Left ventricle myocardium inferior (tissue), 1 donor: ENCODE measurements at regions not wholly inside any gene's neighbourhood (a gene's known extent, or its start where the extent isn't known, plus 50 kb on each side); places are given as distances from the start of the nearest gene placed in this dataset.

Experiments
- DNase-seq: peaks from one replicate; pipeline ENCODE4 v3.0.0-alpha.2; 2020
- H3K27ac ChIP-seq: fragments of 200-600 bp; replicated peaks from 2 replicates; pipeline ENCODE4 v1.8.0; 2021
- H3K27me3 ChIP-seq: fragments of 200-600 bp; 2 replicates; pipeline ENCODE4 v1.8.0; 2021; ENCODE audit warnings: low read depth
- H3K36me3 ChIP-seq: fragments of 200-600 bp; 2 replicates; pipeline ENCODE4 v1.8.0; 2021
- H3K4me1 ChIP-seq: fragments of 200-600 bp; 2 replicates; pipeline ENCODE4 v1.8.0; 2021
- H3K4me3 ChIP-seq: fragments of 200-600 bp; 2 replicates; pipeline ENCODE4 v1.8.0; 2021; ENCODE audit warnings: mild to moderate bottlenecking, moderate library complexity
- H3K9me3 ChIP-seq: fragments of 200-600 bp; replicated peaks from 2 replicates; pipeline ENCODE4 v1.8.0; 2021
- CTCF ChIP-seq: fragments of 200-600 bp; IDR thresholded peaks from 2 replicates; pipeline ENCODE4 v1.8.0; 2021; ENCODE audit warnings: antibody characterized with exemption, mild to moderate bottlenecking, borderline replicate concordance
- intact Hi-C: fragments of 100-400 bp; cut with micrococcal nuclease; formaldehyde crosslinking; loops from one replicate; pipeline ENCODE4 v1.11.0; 2022
- donor health status: DM: no; HTN: yes; CAD: no; lungs with severe emphysema.

GRCh38 chr3:150220041-150220440, 188.1 kb upstream of the TSC22D2 start:
- Histone ChIP-seq H3K36me3 (no peaks in the 10 kb centered on the region), H3K9me3 (peaks cover 6% of the 10 kb centered on the region), H3K27me3 (no peaks in the 10 kb centered on the region), H3K27ac (no peak overlapping the region), H3K4me3 (no peak overlapping the region), H3K4me1 (peaks cover 25% of the 10 kb centered on the region)
- DNase-seq, result no peak
- intact Hi-C loops, result no loop called here
- TF ChIP-seq CTCF, result no peak

- Histone ChIP-seq H3K36me3 (no peaks in the 10 kb centered on the region), H3K4me3 (no peak overlapping the region), H3K4me1 (peaks cover 25% of the 10 kb centered on the region), H3K27ac (no peak overlapping the region), H3K9me3 (peaks cover 6% of the 10 kb centered on the region), H3K27me3 (no peaks in the 10 kb centered on the region)
- no peak for DNase-seq
- intact Hi-C loops, result loop anchor here (10.0 kb wide), 1 partner anchor 254 kb away; no protein-coding TSS in a partner anchor
- no peak for TF ChIP-seq CTCF
These were observed 189.3 kb upstream of the TSC22D2 start for GRCh38 chr3:150218841-150219240.

DNA sequence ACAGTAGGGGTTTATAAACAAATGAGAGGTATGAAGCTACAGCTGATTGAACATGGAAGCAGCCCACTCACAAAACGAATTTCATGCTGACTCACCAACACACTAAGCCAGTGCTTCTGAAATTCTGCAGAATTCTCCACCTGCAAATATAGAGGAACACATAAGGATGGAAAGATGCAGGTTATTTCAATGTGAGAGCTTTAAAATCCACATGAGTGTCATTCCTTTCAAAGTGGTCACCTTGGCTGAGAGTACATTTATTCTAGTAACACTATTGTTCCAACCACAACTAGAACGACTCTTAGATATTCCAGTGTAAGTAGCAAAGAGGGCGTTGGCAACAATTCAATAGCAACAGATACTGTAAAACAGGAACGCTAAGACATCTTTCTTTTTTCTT, 189.9 kb upstream of the TSC22D2 start:
- Histone ChIP-seq H3K36me3 (no peaks in the 10 kb centered on the region), H3K27me3 (no peaks in the 10 kb centered on the region), H3K4me1 (peaks cover 25% of the 10 kb centered on the region), H3K27ac (no peak overlapping the region), H3K9me3 (peaks cover 6% of the 10 kb centered on the region), H3K4me3 (no peak overlapping the region)
- no peak for DNase-seq
- no peak for TF ChIP-seq CTCF
- intact Hi-C loops, result loop anchor here (10.0 kb wide), 1 partner anchor 253 kb away; no protein-coding TSS in a partner anchor

- H3K27ac ChIP-seq, result no peak overlapping the region
- intact Hi-C loops, result loop anchor here (10.0 kb wide), 1 partner anchor 253 kb away; no protein-coding TSS in a partner anchor
- H3K36me3 ChIP-seq, result no peaks in the 10 kb centered on the region
- no peaks in the 10 kb centered on the region for H3K27me3 ChIP-seq
- no peak overlapping the region for H3K4me3 ChIP-seq
- no peak for DNase-seq
- no peak for TF ChIP-seq CTCF
- peaks cover 6% of the 10 kb centered on the region for H3K9me3 ChIP-seq
- H3K4me1 ChIP-seq, result peaks cover 25% of the 10 kb centered on the region
These were observed 190.4 kb upstream of the TSC22D2 start for GRCh38 chr3:150217691-150218090.

- peak overlapping the region; percentile 54 for H3K27ac ChIP-seq
- DNase-seq, result no peak
- intact Hi-C loops, result loop anchor here (10.0 kb wide), 1 partner anchor 252 kb away; no protein-coding TSS in a partner anchor
- peaks cover 25% of the 10 kb centered on the region for H3K4me1 ChIP-seq
- no peaks in the 10 kb centered on the region for H3K27me3 ChIP-seq
- no peak overlapping the region for H3K4me3 ChIP-seq
- no peak for TF ChIP-seq CTCF
- no peaks in the 10 kb centered on the region for H3K36me3 ChIP-seq
- H3K9me3 ChIP-seq, result peaks cover 6% of the 10 kb centered on the region
These were observed 191.1 kb upstream of the TSC22D2 start for GRCh38 chr3:150216866-150217600.
